ENCODE measurements at regions not wholly inside any gene's neighbourhood (a gene's known extent, or its start where the extent isn't known, plus 50 kb on each side); places are given as distances from the start of the nearest gene placed in this dataset.

- DNase-seq (peak; percentile 11), ATAC-seq (ENCODE audit: insufficient read depth, low read depth) (no peak)
- Histone ChIP-seq H3K9ac (ENCODE audit: low read depth, low read length) (no peak overlapping the region), H3K9me3 (ENCODE audit: insufficient read depth, low read length, severe bottlenecking) (peaks cover 7% of the 10 kb centered on the region), H3K4me2 (ENCODE audit: insufficient read depth, low read length) (no peak overlapping the region), H2AFZ (ENCODE audit: low read depth, low read length) (no peak overlapping the region), H4K20me1 (ENCODE audit: insufficient read depth, low read length) (no peaks in the 10 kb centered on the region), H3K36me3 (ENCODE audit: insufficient read depth, low read length) (no peaks in the 10 kb centered on the region), H3K4me1 (ENCODE audit: insufficient read depth, low read length) (no peaks in the 10 kb centered on the region), H3K79me2 (ENCODE audit: insufficient read depth, low read length) (no peaks in the 10 kb centered on the region), H3K27me3 (ENCODE audit: insufficient read depth, low read length, poor library complexity) (peaks cover 4% of the 10 kb centered on the region), H3K4me3 (ENCODE audit: low read depth in 1 of 2, low read length in 2 of 2) (no peak overlapping the region), H3K27ac (ENCODE audit: low read length) (no peak overlapping the region)
- TF ChIP-seq CTCF (IDR thresholded peaks at IDR 0.05; ENCODE audit: borderline replicate concordance, extremely low read depth, low read length, poor library complexity, severe bottlenecking), result peak; percentile 59
- TF ChIP-seq EZH2 (IDR thresholded peaks at IDR 0.05; ENCODE audit: borderline replicate concordance, low read depth, low read length, severe bottlenecking), result no peak
Observed at GRCh38 chr7:35430547-35431153, 176.8 kb upstream of the TBX20 start.

GRCh38 chr7:35424869-35425495 is 171.1 kb upstream of the TBX20 start:
- no peaks in the 10 kb centered on the region for H3K36me3 ChIP-seq (ENCODE audit: insufficient read depth, low read length)
- peaks cover 3% of the 10 kb centered on the region for H3K9me3 ChIP-seq (ENCODE audit: insufficient read depth, low read length, severe bottlenecking)
- H2AFZ ChIP-seq (ENCODE audit: low read depth, low read length), result no peak overlapping the region
- H3K4me2 ChIP-seq (ENCODE audit: insufficient read depth, low read length), result no peak overlapping the region
- DNase-seq, result peak; percentile 66
- peak; percentile 90 for ATAC-seq (ENCODE audit: insufficient read depth, low read depth)
- peaks cover 11% of the 10 kb centered on the region for H3K27me3 ChIP-seq (ENCODE audit: insufficient read depth, low read length, poor library complexity)
- no peak overlapping the region for H3K4me3 ChIP-seq (ENCODE audit: low read depth in 1 of 2, low read length in 2 of 2)
- TF ChIP-seq CTCF (IDR thresholded peaks at IDR 0.05; ENCODE audit: borderline replicate concordance, extremely low read depth, low read length, poor library complexity, severe bottlenecking) (peak; percentile 75), EZH2 (IDR thresholded peaks at IDR 0.05; ENCODE audit: borderline replicate concordance, low read depth, low read length, severe bottlenecking) (no peak)
- no peak overlapping the region for H3K27ac ChIP-seq (ENCODE audit: low read length)
- no peaks in the 10 kb centered on the region for H3K79me2 ChIP-seq (ENCODE audit: insufficient read depth, low read length)
- H4K20me1 ChIP-seq (ENCODE audit: insufficient read depth, low read length), result 0 out of 2 replicates have a peak, but pooled peaks cover 4% of the 10 kb centered on the region
- H3K4me1 ChIP-seq (ENCODE audit: insufficient read depth, low read length), result no peaks in the 10 kb centered on the region
- no peak overlapping the region for H3K9ac ChIP-seq (ENCODE audit: low read depth, low read length)

- 0 out of 2 replicates have a peak, but pooled peaks cover 4% of the 10 kb centered on the region for H4K20me1 ChIP-seq (ENCODE audit: insufficient read depth, low read length)
- H3K79me2 ChIP-seq (ENCODE audit: insufficient read depth, low read length), result no peaks in the 10 kb centered on the region
- no peak overlapping the region for H3K27ac ChIP-seq (ENCODE audit: low read length)
- ATAC-seq (ENCODE audit: insufficient read depth, low read depth), result no peak
- H3K9me3 ChIP-seq (ENCODE audit: insufficient read depth, low read length, severe bottlenecking), result peaks cover 3% of the 10 kb centered on the region
- TF ChIP-seq CTCF (IDR thresholded peaks at IDR 0.05; ENCODE audit: borderline replicate concordance, extremely low read depth, low read length, poor library complexity, severe bottlenecking), result no peak
- no peak for TF ChIP-seq EZH2 (IDR thresholded peaks at IDR 0.05; ENCODE audit: borderline replicate concordance, low read depth, low read length, severe bottlenecking)
- H3K27me3 ChIP-seq (ENCODE audit: insufficient read depth, low read length, poor library complexity), result peaks cover 11% of the 10 kb centered on the region
- H3K9ac ChIP-seq (ENCODE audit: low read depth, low read length), result no peak overlapping the region
- H3K4me1 ChIP-seq (ENCODE audit: insufficient read depth, low read length), result no peaks in the 10 kb centered on the region
- no peaks in the 10 kb centered on the region for H3K36me3 ChIP-seq (ENCODE audit: insufficient read depth, low read length)
- H2AFZ ChIP-seq (ENCODE audit: low read depth, low read length), result no peak overlapping the region
- DNase-seq, result no peak
- H3K4me3 ChIP-seq (ENCODE audit: low read depth in 1 of 2, low read length in 2 of 2), result no peak overlapping the region
- no peak overlapping the region for H3K4me2 ChIP-seq (ENCODE audit: insufficient read depth, low read length)
Observed at GRCh38 chr7:35424440-35424839, 170.5 kb upstream of the TBX20 start.

All from DND-41 (cell line).